ENCODE measurements at regions not wholly inside any gene's neighbourhood (a gene's known extent, or its start where the extent isn't known, plus 50 kb on each side); places are given as distances from the start of the nearest gene placed in this dataset.
"Not testable (repeated sequence)": the region's sequence is repeated elsewhere in the genome, so short reads cannot be mapped to it uniquely, and the experiment has no call there.

- peak; percentile 36 for DNase-seq
These were observed 435.1 kb downstream of the ZNF536 start for GRCh38 chr19:30807278-30807677.

GRCh38 chr19:30806311-30806710 lies 434.1 kb downstream of the ZNF536 start:
- no peak for DNase-seq

GRCh38 chr19:30804751-30805150 lies 432.6 kb downstream of the ZNF536 start:
- DNase-seq: no peak

GRCh38 chr19:30804333-30804732 lies 432.1 kb downstream of the ZNF536 start:
- DNase-seq: not testable (repeated sequence)

GRCh38 chr19:30802424-30803013 lies 430.3 kb downstream of the ZNF536 start:
- no peak for DNase-seq

- peak; percentile 84 for DNase-seq
These were observed 427.9 kb downstream of the ZNF536 start for GRCh38 chr19:30799865-30800755.

GRCh38 chr19:30795727-30796126 lies 423.5 kb downstream of the ZNF536 start:
- no peak for DNase-seq

- no peak for DNase-seq
These were observed 420.6 kb downstream of the ZNF536 start for GRCh38 chr19:30792561-30793505.

- no peak for DNase-seq
These were observed 418.9 kb downstream of the ZNF536 start for GRCh38 chr19:30791088-30791487.

GRCh38 chr19:30790056-30790680 lies 418.0 kb downstream of the ZNF536 start:
- DNase-seq: no peak

GRCh38 chr19:30788105-30788765 lies 416.1 kb downstream of the ZNF536 start:
- DNase-seq: no peak

GRCh38 chr19:30785458-30786137 lies 413.4 kb downstream of the ZNF536 start:
- DNase-seq: peak; percentile 28

GRCh38 chr19:30784850-30785457 lies 412.8 kb downstream of the ZNF536 start:
- DNase-seq: peak; percentile 83

GRCh38 chr19:30783936-30784335 lies 411.8 kb downstream of the ZNF536 start:
- DNase-seq: no peak

- DNase-seq: no peak
These were observed 411.0 kb downstream of the ZNF536 start for GRCh38 chr19:30783212-30783611.

- DNase-seq: no peak
These were observed 409.3 kb downstream of the ZNF536 start for GRCh38 chr19:30781519-30781918.

GRCh38 chr19:30781047-30781446 lies 408.9 kb downstream of the ZNF536 start:
- no peak for DNase-seq

- no peak for DNase-seq
These were observed 408.3 kb downstream of the ZNF536 start for GRCh38 chr19:30780456-30780855.

- DNase-seq: no peak
These were observed 407.8 kb downstream of the ZNF536 start for GRCh38 chr19:30780032-30780431.

GRCh38 chr19:30778961-30779715 lies 407.0 kb downstream of the ZNF536 start:
- no peak for DNase-seq
